GM18505 (cell line): ENCODE measurements at regions not wholly inside any gene's neighbourhood (a gene's known extent, or its start where the extent isn't known, plus 50 kb on each side); places are given as distances from the start of the nearest gene placed in this dataset.

Source experiments
- ATAC-seq: cut with Tn5 transposase; IDR thresholded peaks from one replicate; pipeline ENCODE4 v1.9.1; 2021; ENCODE audit not compliant: unreplicated experiment
- POLR2A ChIP-seq: IDR thresholded peaks from 4 replicates; pipeline ENCODE4 v1.6.1; 2011; ENCODE audit warnings: borderline replicate concordance; ENCODE audit not compliant: insufficient read depth, insufficient read length; ENCODE audit errors: extremely low read depth

GRCh38 chr2:22999951-23000350 is 385.0 kb upstream of the KLHL29 start:
- TF ChIP-seq POLR2A, result no peak
- ATAC-seq, result no peak

GRCh38 chr2:23002234-23002633 is 382.7 kb upstream of the KLHL29 start:
- no peak for TF ChIP-seq POLR2A
- no peak for ATAC-seq

- no peak for TF ChIP-seq POLR2A
- no peak for ATAC-seq
Observed at GRCh38 chr2:23005469-23005868, 379.5 kb upstream of the KLHL29 start.

- ATAC-seq, result no peak
- no peak for TF ChIP-seq POLR2A
Observed at GRCh38 chr2:23007631-23008235, 377.2 kb upstream of the KLHL29 start.

- ATAC-seq, result no peak
- TF ChIP-seq POLR2A, result no peak
Observed at GRCh38 chr2:23008440-23008839, 376.5 kb upstream of the KLHL29 start.

- TF ChIP-seq POLR2A, result no peak
- no peak for ATAC-seq
Observed at GRCh38 chr2:23008951-23009350, 376.0 kb upstream of the KLHL29 start.

- no peak for TF ChIP-seq POLR2A
- no peak for ATAC-seq
Observed at GRCh38 chr2:23009545-23010149, 375.3 kb upstream of the KLHL29 start.

- no peak for ATAC-seq
- no peak for TF ChIP-seq POLR2A
Observed at GRCh38 chr2:23012499-23012898, 372.5 kb upstream of the KLHL29 start.

GRCh38 chr2:23015651-23016200 is 369.3 kb upstream of the KLHL29 start:
- no peak for ATAC-seq
- TF ChIP-seq POLR2A, result no peak

GRCh38 chr2:23019476-23019875 is 365.5 kb upstream of the KLHL29 start:
- no peak for TF ChIP-seq POLR2A
- no peak for ATAC-seq

GRCh38 chr2:23020659-23021058 is 364.3 kb upstream of the KLHL29 start:
- TF ChIP-seq POLR2A, result no peak
- ATAC-seq, result no peak

- TF ChIP-seq POLR2A, result no peak
- ATAC-seq, result no peak
Observed at GRCh38 chr2:23021311-23022120, 363.5 kb upstream of the KLHL29 start.

GRCh38 chr2:23023722-23024121 is 361.3 kb upstream of the KLHL29 start:
- TF ChIP-seq POLR2A, result no peak
- no peak for ATAC-seq

- ATAC-seq, result no peak
- TF ChIP-seq POLR2A, result no peak
Observed at GRCh38 chr2:23026671-23027070, 358.3 kb upstream of the KLHL29 start.
